ENCODE measurements at regions not wholly inside any gene's neighbourhood (a gene's known extent, or its start where the extent isn't known, plus 50 kb on each side); places are given as distances from the start of the nearest gene placed in this dataset.
A peak's percentile ranks its signal among the peaks of the same experiment; 100 is the strongest.

GRCh38 chr2:147568109-147568508, 276.7 kb upstream of the ACVR2A start:
- 94% methylated on average over 3 of the region's 3 CpGs for WGBS
- H2BK12ac ChIP-seq (ENCODE audit: low read length in 2 of 2), result no peak overlapping the region
- no peak overlapping the region for H3K14ac ChIP-seq (ENCODE audit: low read length in 2 of 2)

DNA sequence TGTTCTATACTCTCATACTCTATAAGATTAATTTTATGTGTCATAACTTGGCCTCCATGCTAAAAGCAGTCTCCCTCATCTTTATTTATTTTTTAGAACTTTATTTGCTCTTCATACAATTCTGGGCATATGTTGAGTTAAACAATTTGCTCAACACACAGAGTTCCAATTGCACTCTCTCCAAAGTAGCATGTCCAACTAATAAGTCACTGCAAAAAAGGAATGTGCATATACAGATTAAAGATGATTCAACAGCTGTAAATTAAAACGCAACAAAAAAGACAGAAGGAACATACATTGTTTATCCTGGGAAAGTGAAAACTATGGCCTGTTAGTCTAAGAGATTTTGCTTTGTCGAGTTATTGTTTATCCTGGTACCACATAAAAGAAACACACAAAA, 277.7 kb upstream of the ACVR2A start:
- H3K14ac ChIP-seq (ENCODE audit: low read length in 2 of 2), result no peak overlapping the region
- no peaks in the 10 kb centered on the region for H3K79me1 ChIP-seq (replicated peaks; ENCODE audit: low read length, poor library complexity, severe bottlenecking)
- no CpG with 5 or more reads among the region's 2 CpGs for WGBS
- H4K91ac ChIP-seq (ENCODE audit: low read length), result no peak overlapping the region
- no peaks in the 10 kb centered on the region for H3K36me3 ChIP-seq (ENCODE audit: control insufficient read depth in 1 of 2, insufficient read depth in 2 of 2, low read depth in 1 of 2, low read length in 2 of 2)
- no peak overlapping the region for H3K27ac ChIP-seq (ENCODE audit: low read length, poor library complexity, severe bottlenecking)
- no peak overlapping the region for H2AFZ ChIP-seq (ENCODE audit: low read depth, low read length)
- peak; percentile 65 for DNase-seq
- no peak overlapping the region for H3K18ac ChIP-seq (ENCODE audit: low read depth in 1 of 2, low read length in 2 of 2)
- H2BK15ac ChIP-seq (ENCODE audit: low read depth, poor library complexity, severe bottlenecking), result no peak overlapping the region
- no peaks in the 10 kb centered on the region for H3K27me3 ChIP-seq (ENCODE audit: control insufficient read depth in 1 of 2, insufficient read depth in 1 of 2, low read length in 2 of 2)
- no peak overlapping the region for H3K23ac ChIP-seq (ENCODE audit: low read length in 2 of 2)
- no peak overlapping the region for H2BK12ac ChIP-seq (ENCODE audit: low read length in 2 of 2)
- no peak overlapping the region for H2BK5ac ChIP-seq (ENCODE audit: low read depth, low read length, poor library complexity, severe bottlenecking)
- H3K4ac ChIP-seq (ENCODE audit: low read depth in 1 of 2, low read length in 2 of 2), result no peak overlapping the region
- H4K8ac ChIP-seq (ENCODE audit: low read length), result no peak overlapping the region
- H3K9me3 ChIP-seq (ENCODE audit: control insufficient read depth, low read length), result peaks cover 14% of the 10 kb centered on the region
- H2AK5ac ChIP-seq (ENCODE audit: low read length, severe bottlenecking), result no peak overlapping the region
- no peaks in the 10 kb centered on the region for H3K4me1 ChIP-seq (ENCODE audit: control insufficient read depth, insufficient read depth, low read depth, low read length)
- H3K4me2 ChIP-seq (ENCODE audit: low read length, poor library complexity, severe bottlenecking), result no peak overlapping the region
- H3K9ac ChIP-seq (ENCODE audit: low read length), result no peak overlapping the region
- H3K4me3 ChIP-seq (ENCODE audit: insufficient read depth in 1 of 2, low read depth in 1 of 2, low read length in 2 of 2), result no peak overlapping the region
- no peak overlapping the region for H2BK120ac ChIP-seq (ENCODE audit: low read depth, low read length)

More at GRCh38 chr2:147568109-147568508, 276.7 kb upstream of the ACVR2A start:
- no peaks in the 10 kb centered on the region for H3K79me1 ChIP-seq (replicated peaks; ENCODE audit: low read length, poor library complexity, severe bottlenecking)
- H2AK5ac ChIP-seq (ENCODE audit: low read length, severe bottlenecking), result no peak overlapping the region
- H2BK120ac ChIP-seq (ENCODE audit: low read depth, low read length), result no peak overlapping the region
- no peaks in the 10 kb centered on the region for H3K27me3 ChIP-seq (ENCODE audit: control insufficient read depth in 1 of 2, insufficient read depth in 1 of 2, low read length in 2 of 2)
- H2BK15ac ChIP-seq (ENCODE audit: low read depth, poor library complexity, severe bottlenecking), result no peak overlapping the region
- no peak overlapping the region for H3K23ac ChIP-seq (ENCODE audit: low read length in 2 of 2)
- no peak overlapping the region for H3K27ac ChIP-seq (ENCODE audit: low read length, poor library complexity, severe bottlenecking)
- no peak for DNase-seq
- H3K4ac ChIP-seq (ENCODE audit: low read depth in 1 of 2, low read length in 2 of 2), result no peak overlapping the region
- H2AFZ ChIP-seq (ENCODE audit: low read depth, low read length), result no peak overlapping the region
- no peaks in the 10 kb centered on the region for H3K36me3 ChIP-seq (ENCODE audit: control insufficient read depth in 1 of 2, insufficient read depth in 2 of 2, low read depth in 1 of 2, low read length in 2 of 2)
- H4K8ac ChIP-seq (ENCODE audit: low read length), result no peak overlapping the region
- H2BK5ac ChIP-seq (ENCODE audit: low read depth, low read length, poor library complexity, severe bottlenecking), result no peak overlapping the region
- no peak overlapping the region for H3K9ac ChIP-seq (ENCODE audit: low read length)
- no peak overlapping the region for H3K18ac ChIP-seq (ENCODE audit: low read depth in 1 of 2, low read length in 2 of 2)
- no peak overlapping the region for H4K91ac ChIP-seq (ENCODE audit: low read length)
- H3K9me3 ChIP-seq (ENCODE audit: control insufficient read depth, low read length), result peaks cover 14% of the 10 kb centered on the region
- no peaks in the 10 kb centered on the region for H3K4me1 ChIP-seq (ENCODE audit: control insufficient read depth, insufficient read depth, low read depth, low read length)
- no peak overlapping the region for H3K4me3 ChIP-seq (ENCODE audit: insufficient read depth in 1 of 2, low read depth in 1 of 2, low read length in 2 of 2)
- no peak overlapping the region for H3K4me2 ChIP-seq (ENCODE audit: low read length, poor library complexity, severe bottlenecking)

- H2BK15ac ChIP-seq (ENCODE audit: low read depth, poor library complexity, severe bottlenecking), result no peak overlapping the region
Measured at GRCh38 chr2:147560810-147561535, 283.9 kb upstream of the ACVR2A start.

GRCh38 chr2:147559070-147559725, 285.6 kb upstream of the ACVR2A start:
- Histone ChIP-seq H3K14ac (ENCODE audit: low read length in 2 of 2) (no peak overlapping the region), H3K4me2 (ENCODE audit: low read length, poor library complexity, severe bottlenecking) (no peak overlapping the region), H3K9ac (ENCODE audit: low read length) (no peak overlapping the region), H2BK15ac (ENCODE audit: low read depth, poor library complexity, severe bottlenecking) (no peak overlapping the region), H4K8ac (ENCODE audit: low read length) (no peak overlapping the region), H3K23ac (ENCODE audit: low read length in 2 of 2) (no peak overlapping the region), H3K4ac (ENCODE audit: low read depth in 1 of 2, low read length in 2 of 2) (no peak overlapping the region), H2BK120ac (ENCODE audit: low read depth, low read length) (no peak overlapping the region), H3K27ac (ENCODE audit: low read length, poor library complexity, severe bottlenecking) (no peak overlapping the region), H3K79me1 (replicated peaks; ENCODE audit: low read length, poor library complexity, severe bottlenecking) (no peaks in the 10 kb centered on the region), H3K4me1 (ENCODE audit: control insufficient read depth, insufficient read depth, low read depth, low read length) (no peaks in the 10 kb centered on the region), H2AK5ac (ENCODE audit: low read length, severe bottlenecking) (no peak overlapping the region), H3K27me3 (ENCODE audit: control insufficient read depth in 1 of 2, insufficient read depth in 1 of 2, low read length in 2 of 2) (no peaks in the 10 kb centered on the region), H2AFZ (ENCODE audit: low read depth, low read length) (no peak overlapping the region), H3K18ac (ENCODE audit: low read depth in 1 of 2, low read length in 2 of 2) (no peak overlapping the region), H2BK5ac (ENCODE audit: low read depth, low read length, poor library complexity, severe bottlenecking) (no peak overlapping the region), H3K9me3 (ENCODE audit: control insufficient read depth, low read length) (no peaks in the 10 kb centered on the region), H2BK12ac (ENCODE audit: low read length in 2 of 2) (no peak overlapping the region), H4K91ac (ENCODE audit: low read length) (no peak overlapping the region), H3K36me3 (ENCODE audit: control insufficient read depth in 1 of 2, insufficient read depth in 2 of 2, low read depth in 1 of 2, low read length in 2 of 2) (no peaks in the 10 kb centered on the region), H3K4me3 (ENCODE audit: insufficient read depth in 1 of 2, low read depth in 1 of 2, low read length in 2 of 2) (no peak overlapping the region)
- no peak for DNase-seq
- WGBS, result 94% methylated on average over 4 of the region's 4 CpGs

More at GRCh38 chr2:147560810-147561535, 283.9 kb upstream of the ACVR2A start:
- Histone ChIP-seq H2BK12ac (ENCODE audit: low read length in 2 of 2) (no peak overlapping the region), H2AFZ (ENCODE audit: low read depth, low read length) (no peak overlapping the region), H3K18ac (ENCODE audit: low read depth in 1 of 2, low read length in 2 of 2) (no peak overlapping the region), H3K27me3 (ENCODE audit: control insufficient read depth in 1 of 2, insufficient read depth in 1 of 2, low read length in 2 of 2) (no peaks in the 10 kb centered on the region), H3K9ac (ENCODE audit: low read length) (peak overlapping the region; percentile 3), H3K23ac (ENCODE audit: low read length in 2 of 2) (no peak overlapping the region), H3K14ac (ENCODE audit: low read length in 2 of 2) (no peak overlapping the region), H2BK120ac (ENCODE audit: low read depth, low read length) (no peak overlapping the region), H4K91ac (ENCODE audit: low read length) (no peak overlapping the region), H3K36me3 (ENCODE audit: control insufficient read depth in 1 of 2, insufficient read depth in 2 of 2, low read depth in 1 of 2, low read length in 2 of 2) (no peaks in the 10 kb centered on the region), H3K4me1 (ENCODE audit: control insufficient read depth, insufficient read depth, low read depth, low read length) (no peaks in the 10 kb centered on the region), H4K8ac (ENCODE audit: low read length) (no peak overlapping the region), H3K4me2 (ENCODE audit: low read length, poor library complexity, severe bottlenecking) (no peak overlapping the region), H3K4ac (ENCODE audit: low read depth in 1 of 2, low read length in 2 of 2) (no peak overlapping the region), H3K4me3 (ENCODE audit: insufficient read depth in 1 of 2, low read depth in 1 of 2, low read length in 2 of 2) (no peak overlapping the region), H3K27ac (ENCODE audit: low read length, poor library complexity, severe bottlenecking) (no peak overlapping the region), H2AK5ac (ENCODE audit: low read length, severe bottlenecking) (no peak overlapping the region), H3K9me3 (ENCODE audit: control insufficient read depth, low read length) (no peaks in the 10 kb centered on the region), H2BK5ac (ENCODE audit: low read depth, low read length, poor library complexity, severe bottlenecking) (no peak overlapping the region), H3K79me1 (replicated peaks; ENCODE audit: low read length, poor library complexity, severe bottlenecking) (no peaks in the 10 kb centered on the region)
- WGBS, result 73% methylated on average over 1 of the region's 5 CpGs
- peak; percentile 51 for DNase-seq
